ENCODE measurements at regions not wholly inside any gene's neighbourhood (a gene's known extent, or its start where the extent isn't known, plus 50 kb on each side); places are given as distances from the start of the nearest gene placed in this dataset.
A peak's percentile ranks its signal among the peaks of the same experiment; 100 is the strongest.
"Not testable (repeated sequence)": the region's sequence is repeated elsewhere in the genome, so short reads cannot be mapped to it uniquely, and the experiment has no call there.

DNA sequence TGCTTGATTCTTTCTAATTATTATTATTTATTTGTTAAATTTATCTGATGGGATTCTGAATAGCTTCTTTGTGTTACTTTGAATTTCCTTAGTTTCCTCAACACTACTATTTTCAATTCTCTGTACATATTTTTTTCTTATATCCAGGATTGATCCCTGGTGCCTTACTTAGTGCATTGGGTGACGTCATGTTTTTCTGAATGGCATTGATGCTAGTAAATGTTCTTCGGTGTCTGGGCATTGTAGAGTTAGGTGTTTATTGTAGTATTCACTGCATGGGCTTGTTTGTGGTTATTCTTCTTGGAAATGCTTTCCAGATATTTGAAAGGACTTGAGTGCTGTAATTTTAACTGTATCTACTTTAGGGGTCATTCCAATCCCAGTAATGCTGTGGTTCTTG lies 938.1 kb downstream of the FAM133A start:
- DNase-seq (ENCODE audit: low spot score), result no peak

DNA sequence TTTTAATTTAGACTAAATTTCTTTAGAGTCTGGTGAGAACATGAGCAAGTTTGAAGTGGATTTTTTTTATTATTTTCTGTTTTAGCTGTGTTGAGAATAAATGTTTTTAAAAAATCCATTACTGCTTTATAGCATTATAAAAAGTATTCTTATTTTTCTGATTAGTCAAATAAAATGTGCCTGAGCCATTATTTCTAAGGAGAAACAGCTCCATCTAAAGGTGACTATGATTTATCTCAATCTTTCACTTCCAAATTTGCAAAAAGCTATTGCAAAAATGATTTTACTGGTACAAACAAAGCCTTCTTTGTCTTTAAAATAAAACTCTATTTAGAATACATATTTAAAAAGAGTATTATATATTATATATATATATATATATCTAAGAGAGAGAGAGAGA lies 959.2 kb downstream of the FAM133A start:
- DNase-seq (ENCODE audit: low spot score), result no peak

DNA sequence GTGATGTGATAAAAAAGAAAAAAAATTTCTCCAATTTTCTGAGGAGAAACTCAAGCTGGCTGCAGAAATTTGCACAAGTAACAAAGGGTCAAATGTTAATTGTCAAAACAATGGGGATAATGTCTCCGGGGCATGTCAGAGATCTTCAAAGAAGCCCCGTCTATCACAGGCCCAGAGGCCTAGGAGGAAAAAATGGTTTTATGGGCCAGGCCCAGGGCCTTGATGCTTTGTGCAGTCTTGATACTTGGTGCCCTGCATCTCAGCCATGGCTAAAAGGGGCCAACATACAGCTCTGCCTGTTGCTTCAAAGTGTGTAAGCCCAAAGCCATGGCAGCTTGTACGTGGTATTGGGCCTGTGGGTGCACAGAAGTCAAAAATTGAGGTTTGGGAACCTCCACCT lies 961.0 kb downstream of the FAM133A start:
- no peak for DNase-seq (ENCODE audit: low spot score)

DNA sequence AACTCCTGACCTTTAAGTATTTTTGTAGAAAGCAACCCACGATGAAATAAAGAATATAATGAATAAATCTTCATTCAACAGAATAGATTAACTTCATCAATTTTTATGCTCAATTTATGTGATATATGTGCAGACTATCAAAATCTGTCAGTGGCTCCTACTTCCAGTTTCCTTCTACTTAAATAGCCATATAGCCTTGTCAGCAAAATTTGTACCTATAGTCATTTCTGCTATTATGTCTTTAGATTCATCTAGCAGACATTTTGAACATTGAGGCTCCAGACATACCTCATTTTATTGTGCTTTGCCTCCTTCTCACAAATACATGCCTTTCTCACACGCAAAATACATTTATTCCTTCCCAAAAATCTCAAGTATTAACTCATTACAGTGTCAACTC lies 971.7 kb downstream of the FAM133A start:
- DNase-seq (ENCODE audit: low spot score), result no peak

DNA sequence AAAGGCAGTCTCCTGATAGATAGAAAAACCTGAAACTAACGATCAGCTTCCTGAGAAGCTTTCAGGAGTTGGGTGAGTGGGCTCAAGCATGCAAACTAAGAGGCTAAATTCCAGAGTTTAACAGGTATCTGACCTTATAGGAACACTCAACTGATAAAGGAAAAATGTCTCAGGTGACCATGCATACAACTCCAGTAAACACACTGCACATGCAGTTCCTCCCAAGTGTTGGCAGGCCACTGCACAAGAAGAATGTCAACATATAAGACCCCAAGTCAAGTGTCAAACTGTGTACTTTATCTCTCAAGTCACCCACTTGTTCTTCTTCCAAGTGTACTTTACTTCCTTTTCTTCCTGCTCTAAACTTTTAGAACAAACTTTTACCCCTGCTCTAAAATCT lies 981.2 kb downstream of the FAM133A start:
- no peak for DNase-seq (ENCODE audit: low spot score)

DNA sequence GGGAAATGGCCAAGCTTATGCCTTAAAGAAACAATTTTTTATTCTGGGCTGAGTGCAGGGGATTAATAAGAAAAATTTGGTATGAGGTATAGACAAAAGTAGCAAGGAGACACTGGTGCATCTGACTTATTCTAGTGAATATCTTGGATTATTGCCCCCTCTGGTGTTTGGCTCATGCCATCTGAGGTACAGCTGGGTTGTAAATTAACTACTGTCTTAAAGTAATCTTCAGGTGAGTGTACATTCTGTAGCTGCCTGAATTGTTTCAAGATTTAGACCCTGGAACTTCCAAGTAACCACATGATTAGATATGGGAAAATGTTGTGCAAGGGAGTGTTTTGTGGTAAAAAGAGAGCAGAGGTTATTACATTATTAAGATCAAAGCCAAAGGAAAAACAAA lies 988.7 kb downstream of the FAM133A start:
- peak; percentile 2 for DNase-seq (ENCODE audit: low spot score)

DNA sequence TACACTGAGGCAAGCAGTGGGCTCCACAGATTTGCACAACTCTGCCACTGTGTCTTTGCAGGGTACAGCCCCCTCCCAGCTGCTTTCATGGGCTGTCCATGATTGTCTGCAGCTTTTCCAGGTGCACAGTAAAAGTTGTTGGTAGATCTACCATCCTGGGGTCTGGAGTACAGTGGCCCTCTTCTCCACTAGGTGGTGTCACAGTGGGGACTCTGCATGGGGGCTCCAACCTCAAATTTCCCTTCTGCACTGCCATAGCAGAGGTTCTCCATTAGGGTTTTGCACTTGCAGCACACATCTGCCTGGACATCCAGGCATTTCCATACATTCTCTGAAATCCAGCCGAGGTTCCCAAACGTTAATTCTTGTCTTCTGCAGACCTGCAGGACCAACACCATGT lies 1002.3 kb downstream of the FAM133A start:
- peak; percentile 2 for DNase-seq (ENCODE audit: low spot score)

DNA sequence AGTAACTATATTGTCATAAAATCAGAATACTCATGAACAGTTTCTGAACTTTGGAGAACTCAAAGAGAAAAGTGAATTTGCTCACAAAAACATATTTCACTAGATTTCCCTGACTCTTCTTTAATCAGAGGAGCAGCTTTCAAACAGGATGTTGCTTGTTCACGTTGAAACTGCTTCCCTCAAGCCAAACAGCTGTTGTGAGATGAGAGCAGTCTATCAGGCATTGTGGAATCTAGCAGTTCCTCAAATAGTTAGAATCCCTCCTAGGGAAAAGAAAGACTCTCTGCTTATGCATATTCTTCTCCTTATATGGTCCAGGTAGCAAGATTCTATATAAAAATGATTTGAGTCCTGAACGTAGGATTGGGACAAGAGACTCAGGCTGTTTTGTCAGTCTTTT lies 1012.1 kb downstream of the FAM133A start:
- no peak for DNase-seq (ENCODE audit: low spot score)

DNA sequence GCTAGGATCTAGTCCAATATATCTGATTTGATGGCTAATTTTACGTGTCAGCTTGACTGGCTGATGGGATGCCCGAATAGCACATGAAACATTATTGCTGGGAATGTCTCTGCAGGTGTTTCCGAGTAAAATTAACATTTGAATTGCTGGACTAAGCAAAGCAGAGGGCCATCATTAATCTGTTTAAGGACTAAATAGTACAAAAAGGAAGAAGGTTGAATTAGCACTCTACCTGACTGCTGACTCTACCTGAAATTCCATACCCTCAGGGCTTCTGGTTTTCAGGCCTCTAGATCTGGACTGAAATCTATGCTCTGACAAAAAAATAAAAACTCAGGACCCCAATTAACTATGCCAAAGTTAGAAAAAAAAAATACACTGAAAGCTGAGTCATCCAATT lies 1021.9 kb downstream of the FAM133A start:
- DNase-seq (ENCODE audit: low spot score), result no peak

DNA sequence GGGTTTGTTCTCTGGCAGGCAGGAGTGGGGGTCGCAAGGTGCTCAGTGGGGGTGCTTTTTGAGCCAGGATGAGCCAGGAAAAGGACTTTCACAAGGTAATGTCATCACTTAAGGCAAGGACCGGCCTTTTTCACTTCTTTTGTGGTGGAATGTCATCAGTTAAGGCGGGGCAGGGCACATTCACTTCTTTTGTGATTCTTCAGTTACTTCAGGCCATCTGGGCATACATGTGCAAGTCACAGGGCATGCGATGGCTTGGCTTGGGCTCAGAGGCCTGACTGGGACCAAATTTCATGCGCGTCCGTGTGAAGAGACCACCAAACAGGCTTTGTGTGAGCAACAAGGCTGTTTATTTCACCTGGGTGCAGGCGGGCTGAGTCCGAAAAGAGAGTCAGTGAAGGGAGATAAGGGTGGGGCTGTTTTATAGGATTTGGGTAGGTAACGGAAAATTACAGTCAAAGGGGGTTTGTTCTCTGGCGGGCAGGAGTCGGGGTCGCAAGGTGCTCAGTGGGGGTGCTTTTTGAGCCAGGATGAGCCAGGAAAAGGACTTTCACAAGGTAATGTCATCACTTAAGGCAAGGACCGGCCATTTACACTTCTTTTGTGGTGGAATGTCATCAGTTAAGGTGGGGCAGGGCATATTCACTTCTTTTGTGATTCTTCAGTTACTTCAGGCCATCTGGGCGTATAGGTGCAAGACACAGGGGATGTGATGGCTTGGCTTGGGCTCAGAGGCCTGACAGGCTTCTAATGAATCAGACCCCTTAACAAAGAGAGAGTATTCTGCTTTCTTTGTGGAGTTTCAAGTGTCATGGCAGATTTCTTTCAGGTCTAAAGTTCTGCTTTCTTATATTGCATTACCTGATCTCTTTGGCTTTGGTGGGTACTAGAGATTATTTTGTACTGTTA lies 1030.6 kb downstream of the FAM133A start:
- not testable (repeated sequence) for DNase-seq (ENCODE audit: low spot score)

DNA sequence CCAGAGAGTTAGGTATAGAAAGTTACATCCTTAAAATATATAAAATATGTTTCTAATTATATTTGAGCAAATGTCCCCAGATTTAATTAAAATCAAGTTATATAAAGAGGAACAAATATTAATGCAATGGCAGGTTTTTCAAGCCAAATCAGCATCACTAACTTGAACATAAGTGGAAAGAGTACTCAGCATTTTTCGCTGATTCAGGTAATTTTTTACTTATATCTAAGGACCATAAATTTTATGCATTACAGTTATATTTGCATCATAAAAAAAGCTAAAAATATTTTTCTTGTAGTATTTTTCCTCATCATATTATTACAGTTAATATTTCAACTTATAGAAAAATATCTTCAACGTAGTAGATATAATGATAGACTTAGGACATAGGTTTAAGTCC lies 1047.4 kb downstream of the FAM133A start:
- no peak for DNase-seq (ENCODE audit: low spot score)

DNA sequence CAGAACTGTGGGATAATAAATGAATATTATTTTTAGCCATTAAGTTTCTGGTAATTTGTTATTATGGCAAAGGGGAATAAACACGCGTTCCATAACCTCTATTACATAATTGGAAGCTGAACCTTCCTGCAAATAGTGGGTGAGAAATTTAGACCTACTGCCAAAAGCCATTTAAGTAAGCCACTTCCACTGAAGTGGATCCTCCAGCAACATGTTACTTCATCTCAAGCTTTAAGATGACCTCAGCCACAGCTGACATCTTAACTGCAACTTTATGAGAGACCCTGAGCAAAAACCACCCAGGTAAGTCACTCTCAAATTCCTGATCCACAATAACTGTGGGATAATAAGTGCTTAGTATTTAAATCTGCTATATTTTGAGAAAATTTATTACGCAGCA lies 1048.6 kb downstream of the FAM133A start:
- no peak for DNase-seq (ENCODE audit: low spot score)

DNA sequence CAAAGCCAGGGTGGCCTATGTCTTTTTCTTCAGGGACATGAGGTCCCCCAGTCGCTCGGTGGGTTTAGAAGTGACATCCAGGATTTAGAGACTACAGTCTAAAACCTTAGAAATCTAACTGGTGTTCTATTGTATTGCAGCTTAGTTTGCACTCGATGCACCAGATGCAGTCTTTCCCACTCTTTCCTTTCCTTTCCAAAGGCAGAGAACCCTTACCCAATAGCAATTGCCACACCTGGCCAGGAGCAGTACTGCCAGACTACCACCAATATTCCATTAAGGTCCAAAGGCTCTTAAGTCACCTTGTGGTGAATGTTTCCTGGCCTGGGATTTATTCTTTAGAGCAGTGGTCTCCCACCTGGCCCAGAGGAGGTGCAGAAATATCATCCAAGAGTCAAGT lies 1068.8 kb downstream of the FAM133A start:
- no peak for DNase-seq (ENCODE audit: low spot score)

DNA sequence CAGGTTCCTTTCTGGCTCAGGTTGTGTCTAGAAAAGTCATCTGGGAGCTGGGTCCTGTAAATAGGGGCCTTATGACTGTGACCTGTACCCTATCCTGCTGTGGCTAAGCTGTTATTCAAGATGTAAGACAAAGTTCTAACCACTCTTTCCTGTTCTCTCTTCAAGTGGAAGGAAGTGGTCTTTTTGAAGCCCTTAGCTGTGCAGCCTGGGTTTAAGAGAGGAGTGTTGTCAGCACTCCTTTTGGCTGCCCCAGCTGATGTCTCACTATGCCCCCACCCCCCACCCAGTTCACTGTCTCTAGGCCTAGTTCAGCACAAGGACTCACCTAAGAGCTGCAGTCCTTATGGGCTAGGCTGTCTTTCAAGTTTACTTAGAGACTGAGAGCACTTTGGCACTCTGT lies 1069.5 kb downstream of the FAM133A start:
- no peak for DNase-seq (ENCODE audit: low spot score)

DNA sequence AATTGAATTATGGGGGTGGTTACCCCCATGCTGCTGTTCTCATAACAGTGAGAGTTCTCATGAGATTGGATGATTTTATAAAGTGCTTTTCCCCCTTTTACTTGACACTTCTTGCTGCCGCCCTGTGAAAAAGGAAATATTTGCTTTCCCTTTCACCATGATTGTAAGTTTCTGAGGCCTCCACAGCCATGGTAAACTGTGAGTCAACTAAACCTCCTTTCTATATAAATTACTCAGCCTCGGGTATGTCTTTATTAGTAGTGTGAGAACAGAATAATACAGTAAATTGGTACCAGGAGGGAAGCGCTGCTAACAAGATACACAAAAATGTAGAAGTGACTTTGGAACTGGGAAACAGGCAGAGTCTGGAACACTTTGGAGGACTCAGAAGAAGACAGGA lies 1070.8 kb downstream of the FAM133A start:
- DNase-seq (ENCODE audit: low spot score), result no peak

DNA sequence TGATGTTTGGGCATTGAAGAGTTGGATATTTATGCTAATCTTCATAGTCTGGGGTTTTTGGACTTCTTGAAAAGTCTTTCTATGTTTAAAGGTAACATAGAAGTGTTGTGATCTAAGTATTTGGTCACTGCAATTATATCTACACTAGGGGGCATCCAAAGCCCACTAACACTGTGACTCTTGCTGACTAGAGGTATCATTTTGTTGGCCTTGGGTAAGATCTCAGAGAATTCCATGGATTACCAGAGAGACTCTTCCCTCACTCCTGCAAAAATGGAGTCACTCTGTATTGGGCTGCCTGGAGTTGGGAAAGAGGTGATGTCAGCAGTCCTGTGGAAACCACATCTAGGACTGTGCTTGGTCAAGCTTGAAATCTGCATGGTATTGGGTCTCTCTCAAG lies 1077.6 kb downstream of the FAM133A start:
- DNase-seq (ENCODE audit: low spot score), result peak; percentile 1

DNA sequence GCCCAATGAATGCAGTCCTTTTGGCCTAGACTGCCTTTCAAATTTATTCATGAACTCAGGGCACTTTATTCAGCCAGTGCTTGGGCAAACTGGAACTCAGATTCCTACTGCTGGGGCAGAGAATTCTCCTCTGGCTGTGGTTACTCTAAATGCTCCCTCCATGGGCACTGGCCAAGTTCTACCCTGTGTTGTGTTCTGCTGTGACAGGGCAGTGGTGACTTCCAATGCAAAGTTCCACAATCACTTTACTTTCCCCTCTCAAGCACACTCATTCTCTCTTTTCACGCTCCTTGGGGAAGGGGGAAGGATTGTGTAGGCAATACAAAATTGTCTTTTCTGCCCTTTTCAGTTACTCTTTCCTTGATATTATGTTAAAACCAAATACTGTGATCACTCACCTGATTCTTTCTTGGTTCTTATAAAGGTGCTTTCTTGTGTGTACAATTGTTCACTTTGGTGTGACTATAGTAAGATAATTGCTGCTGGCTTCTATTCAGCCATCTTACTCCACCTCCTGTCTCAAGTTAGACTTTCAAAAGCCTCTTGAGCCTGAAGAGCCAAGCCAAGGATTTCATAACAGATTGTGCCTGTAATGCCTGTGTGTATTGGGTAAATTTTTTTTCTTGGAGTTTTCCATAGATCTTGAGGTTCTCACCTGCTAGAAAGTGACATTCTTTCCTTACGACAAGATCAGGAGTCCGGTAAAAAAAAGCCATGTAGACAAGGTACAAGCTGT lies 1078.6 kb downstream of the FAM133A start:
- no peak for DNase-seq (ENCODE audit: low spot score)

DNA sequence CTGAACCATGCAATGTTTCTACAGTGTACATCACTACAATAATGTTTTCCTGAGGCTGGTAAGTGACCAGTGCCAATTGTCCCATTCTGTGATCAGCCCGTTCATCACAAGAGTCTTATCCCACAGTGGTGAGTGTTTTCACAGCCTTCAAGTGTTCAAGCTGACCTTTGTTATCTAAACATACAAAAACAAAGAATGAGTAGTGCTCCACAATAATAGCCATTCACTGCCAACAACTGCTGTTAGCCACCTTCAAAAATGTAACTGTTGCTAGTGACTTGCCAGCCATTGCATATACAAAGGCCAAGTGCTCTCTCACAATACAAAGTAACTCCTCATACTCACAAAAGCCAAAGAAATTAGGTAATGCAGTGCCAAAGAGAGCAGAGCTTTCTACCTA lies 1084.1 kb downstream of the FAM133A start:
- no peak for DNase-seq (ENCODE audit: low spot score)

DNA sequence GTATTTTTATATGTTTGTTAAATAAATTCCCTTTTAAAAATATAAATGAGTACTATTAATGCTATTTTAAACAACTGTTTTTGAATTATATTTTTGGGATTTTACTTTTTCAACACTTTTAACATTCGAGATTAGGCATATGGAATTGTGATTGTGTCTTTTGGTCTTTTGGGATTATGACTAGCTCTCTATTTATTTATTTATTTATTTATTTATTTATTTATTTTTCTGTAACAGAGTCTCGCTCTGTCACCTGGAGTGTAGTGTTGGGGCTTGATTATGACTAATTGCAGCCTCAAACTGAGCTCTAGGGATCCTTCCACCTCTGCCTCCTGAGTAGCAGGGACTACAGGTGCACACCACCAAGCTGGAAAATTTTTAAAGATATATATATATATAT lies 1101.6 kb downstream of the FAM133A start:
- DNase-seq (ENCODE audit: low spot score), result no peak

DNA sequence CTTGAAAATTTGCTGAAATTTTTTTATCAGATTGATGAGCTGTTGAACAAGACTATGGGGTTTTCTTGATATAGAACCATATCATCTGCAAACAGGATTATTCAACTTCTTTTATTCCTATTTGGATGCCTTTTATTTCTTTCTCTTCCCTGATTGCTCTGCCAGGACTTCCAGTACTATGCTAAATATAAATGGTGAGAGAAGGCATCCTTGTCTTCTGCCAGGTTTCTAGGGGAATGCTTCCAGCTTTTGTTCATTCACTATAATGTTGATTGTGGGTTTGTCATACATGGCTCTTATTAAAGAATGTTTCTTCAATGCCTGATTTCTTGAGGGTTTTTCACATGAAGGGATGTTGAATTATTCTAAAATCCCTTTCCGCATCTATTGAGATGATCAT lies 1139.5 kb downstream of the FAM133A start:
- no peak for DNase-seq (ENCODE audit: low spot score)

DNA sequence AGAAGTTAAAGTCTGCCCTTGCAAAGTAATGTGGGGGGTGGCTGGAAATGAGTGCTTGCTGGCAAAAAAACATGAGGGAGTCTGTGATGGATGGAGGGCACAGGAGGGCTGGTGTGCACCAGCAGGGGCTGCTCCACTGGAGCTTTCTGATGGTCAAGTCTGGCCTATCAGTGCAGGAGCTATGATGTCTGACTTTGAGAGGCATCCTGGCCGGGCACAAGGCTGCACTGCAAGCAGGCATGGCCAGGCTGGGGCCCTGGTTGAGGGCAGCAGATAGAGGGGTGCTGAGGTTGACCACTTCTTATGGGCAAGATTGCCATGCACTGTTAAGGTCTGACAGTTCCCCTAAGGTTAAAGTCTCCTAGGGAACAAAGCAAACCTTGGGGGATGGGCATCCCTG lies 1140.2 kb downstream of the FAM133A start:
- no peak for DNase-seq (ENCODE audit: low spot score)

DNA sequence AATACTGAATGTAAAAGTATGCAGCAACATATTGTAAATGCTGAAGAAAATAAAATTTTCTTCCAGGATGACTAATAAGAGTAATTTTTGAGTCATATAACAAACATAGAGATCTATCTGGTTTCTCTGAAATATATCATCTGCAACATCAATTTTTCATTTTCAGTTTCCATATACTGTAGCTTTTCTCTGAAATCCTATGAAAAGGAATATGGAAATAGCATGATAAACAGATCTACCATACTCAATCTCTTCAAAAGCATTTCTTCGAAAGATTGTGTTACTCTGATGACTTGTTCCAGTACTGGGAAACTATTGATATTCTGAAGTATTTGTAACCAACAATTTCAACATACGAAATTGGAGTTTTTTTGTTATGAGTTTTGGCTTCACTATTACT lies 1156.7 kb downstream of the FAM133A start:
- no peak for DNase-seq (ENCODE audit: low spot score)

DNA sequence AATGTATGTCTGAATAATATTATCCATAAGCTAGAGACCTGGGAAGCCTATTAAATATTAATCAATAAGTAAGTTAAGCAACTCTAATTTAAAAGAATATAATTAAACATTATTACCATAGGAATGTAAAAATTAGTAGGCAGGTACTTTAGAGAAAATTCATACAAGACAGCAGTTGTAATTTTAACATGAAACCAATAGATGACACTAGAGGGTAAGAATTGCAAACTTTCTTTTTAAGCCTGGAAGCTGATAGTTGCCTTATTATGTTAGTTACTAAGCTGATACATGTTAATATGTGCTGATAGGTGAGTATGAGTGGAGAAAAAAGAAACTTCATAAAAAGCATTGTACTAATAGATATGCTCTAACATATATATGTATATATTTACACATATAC lies 1157.4 kb downstream of the FAM133A start:
- DNase-seq (ENCODE audit: low spot score), result peak; percentile 6

DNA sequence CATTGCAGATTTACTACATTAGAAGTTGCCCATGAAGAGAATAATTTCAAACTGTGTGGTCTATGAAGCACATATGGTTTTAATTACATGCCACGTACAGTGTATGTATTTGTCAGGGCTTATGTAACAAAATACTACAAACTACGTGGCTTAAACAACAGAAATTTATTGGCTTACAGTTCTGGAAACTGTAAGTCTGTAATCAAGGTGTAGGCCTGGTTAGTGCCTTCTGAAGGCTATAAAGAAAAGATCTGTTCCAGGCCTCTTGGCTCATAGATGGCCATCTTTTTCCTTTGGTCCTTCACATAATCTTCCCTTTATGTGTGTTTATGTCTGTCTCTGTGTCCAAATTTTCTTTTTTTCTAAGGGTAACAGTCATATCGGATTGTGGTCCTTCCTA lies 1160.2 kb downstream of the FAM133A start:
- no peak for DNase-seq (ENCODE audit: low spot score)
